ENCODE measurements at regions not wholly inside any gene's neighbourhood (a gene's known extent, or its start where the extent isn't known, plus 50 kb on each side); places are given as distances from the start of the nearest gene placed in this dataset.

DNA sequence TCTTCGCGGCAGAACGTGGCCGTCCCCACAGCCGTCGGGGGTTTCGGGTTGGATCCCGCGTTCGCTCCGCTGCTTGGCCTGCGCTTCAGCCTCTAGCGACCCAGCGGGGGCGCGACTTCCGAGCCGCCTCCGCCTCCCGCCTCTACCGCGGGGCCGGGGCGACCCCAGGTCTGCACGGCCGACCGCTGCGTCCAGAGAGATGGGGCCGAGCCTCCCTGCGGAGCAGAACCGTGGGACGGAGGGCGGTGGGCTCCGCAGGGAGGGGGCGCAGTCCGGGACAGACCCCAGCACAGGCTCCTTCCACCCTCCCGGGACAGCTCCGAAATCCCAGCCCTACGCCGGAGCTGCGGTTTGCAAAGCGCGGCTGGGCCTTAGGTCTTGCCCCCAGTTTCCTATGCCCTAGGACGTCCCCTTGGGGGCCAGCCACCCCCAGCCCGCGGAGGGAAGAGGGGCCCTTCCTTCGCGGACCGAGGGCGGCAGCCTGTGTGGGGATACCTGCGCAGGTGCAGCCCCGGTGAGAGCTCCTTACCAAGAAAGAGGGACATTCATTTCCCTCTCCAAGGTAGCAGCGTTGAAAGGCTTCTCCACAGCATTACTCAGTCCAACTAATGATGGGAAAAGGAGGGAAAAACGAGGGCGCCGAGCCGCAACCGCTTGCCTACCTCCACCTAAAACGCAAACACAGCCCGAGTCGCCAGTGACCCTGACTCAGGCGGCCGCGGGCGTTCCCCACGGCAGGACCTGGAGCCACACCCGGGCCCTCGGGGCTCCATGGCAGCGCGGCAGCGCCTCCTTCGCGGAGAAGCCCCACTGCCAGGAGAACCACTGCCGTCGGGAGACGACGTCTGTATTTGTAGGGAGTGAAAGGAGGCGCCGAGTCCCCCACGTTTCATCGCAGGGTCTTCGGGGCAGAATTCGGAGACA, 115.7 kb downstream of the BMS1 start:
- TF ChIP-seq, protein P1, sequence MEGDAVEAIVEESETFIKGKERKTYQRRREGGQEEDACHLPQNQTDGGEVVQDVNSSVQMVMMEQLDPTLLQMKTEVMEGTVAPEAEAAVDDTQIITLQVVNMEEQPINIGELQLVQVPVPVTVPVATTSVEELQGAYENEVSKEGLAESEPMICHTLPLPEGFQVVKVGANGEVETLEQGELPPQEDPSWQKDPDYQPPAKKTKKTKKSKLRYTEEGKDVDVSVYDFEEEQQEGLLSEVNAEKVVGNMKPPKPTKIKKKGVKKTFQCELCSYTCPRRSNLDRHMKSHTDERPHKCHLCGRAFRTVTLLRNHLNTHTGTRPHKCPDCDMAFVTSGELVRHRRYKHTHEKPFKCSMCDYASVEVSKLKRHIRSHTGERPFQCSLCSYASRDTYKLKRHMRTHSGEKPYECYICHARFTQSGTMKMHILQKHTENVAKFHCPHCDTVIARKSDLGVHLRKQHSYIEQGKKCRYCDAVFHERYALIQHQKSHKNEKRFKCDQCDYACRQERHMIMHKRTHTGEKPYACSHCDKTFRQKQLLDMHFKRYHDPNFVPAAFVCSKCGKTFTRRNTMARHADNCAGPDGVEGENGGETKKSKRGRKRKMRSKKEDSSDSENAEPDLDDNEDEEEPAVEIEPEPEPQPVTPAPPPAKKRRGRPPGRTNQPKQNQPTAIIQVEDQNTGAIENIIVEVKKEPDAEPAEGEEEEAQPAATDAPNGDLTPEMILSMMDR (conservative IDR thresholded peaks at IDR 0.05; ENCODE audit: low read depth, low read length) = no peak
- TF ChIP-seq EZH2 (IDR thresholded peaks at IDR 0.05; ENCODE audit: borderline replicate concordance, low read depth, low read length, poor library complexity, severe bottlenecking) = no peak

All from A673 (cell line).